ENCODE measurements at regions not wholly inside any gene's neighbourhood (a gene's known extent, or its start where the extent isn't known, plus 50 kb on each side); places are given as distances from the start of the nearest gene placed in this dataset.

GRCh38 chr4:53776141-53776540, 184.9 kb upstream of the LNX1 start:
- Histone ChIP-seq H3K4me2 (ENCODE audit: low read length) (no peak overlapping the region), H3K36me3 (ENCODE audit: low read depth, low read length) (no peaks in the 10 kb centered on the region), H3K4me1 (ENCODE audit: insufficient read depth, low read length) (peaks cover 29% of the 10 kb centered on the region), H3K9ac (ENCODE audit: low read length) (no peak overlapping the region), H3K79me2 (ENCODE audit: low read length) (no peaks in the 10 kb centered on the region), H4K20me1 (ENCODE audit: low read length) (no peaks in the 10 kb centered on the region), H3F3A (ENCODE audit: low read length, unreplicated experiment) (peaks cover 4% of the 10 kb centered on the region), H3K9me3 (ENCODE audit: low read length) (no peaks in the 10 kb centered on the region), H3K9me2 (replicated peaks; ENCODE audit: low read length) (no peaks in the 10 kb centered on the region), H3K4me3 (ENCODE audit: low read length) (no peak overlapping the region), H3K27me3 (ENCODE audit: low read length) (no peaks in the 10 kb centered on the region), H2AFZ (ENCODE audit: low read length) (no peak overlapping the region), H3K27ac (ENCODE audit: low read length) (no peak overlapping the region)
- no peak for TF ChIP-seq EZH2phosphoT487 (IDR thresholded peaks at IDR 0.05; ENCODE audit: borderline replicate concordance, low read length)
- no peak; the same call in 1 of the 2 replicates for TF ChIP-seq CTCF (conservative IDR thresholded peaks at IDR 0.05; ENCODE audit: low read depth, low read length)
- no peak for TF ChIP-seq EZH2 (IDR thresholded peaks at IDR 0.05; ENCODE audit: low read length, unreplicated experiment)
- ATAC-seq (no peak), DNase-seq (no peak)
- no TSS peak for BruUV-seq (replicated peaks)
- POLR2A ChIA-PET (ENCODE audit: unreplicated experiment), result no interaction called here
- CTCF ChIA-PET, result no interaction called here
- intact Hi-C loops (cut with micrococcal nuclease), result no loop called here

GRCh38 chr4:53775381-53775780, 184.1 kb upstream of the LNX1 start:
- Histone ChIP-seq H3K9me2 (replicated peaks; ENCODE audit: low read length) (no peaks in the 10 kb centered on the region), H3K4me1 (ENCODE audit: insufficient read depth, low read length) (peaks cover 22% of the 10 kb centered on the region), H3K27me3 (ENCODE audit: low read length) (no peaks in the 10 kb centered on the region), H2AFZ (ENCODE audit: low read length) (no peak overlapping the region), H3K27ac (ENCODE audit: low read length) (no peak overlapping the region), H3K36me3 (ENCODE audit: low read depth, low read length) (no peaks in the 10 kb centered on the region), H3K4me3 (ENCODE audit: low read length) (no peak overlapping the region), H3F3A (ENCODE audit: low read length, unreplicated experiment) (no peaks in the 10 kb centered on the region), H3K79me2 (ENCODE audit: low read length) (no peaks in the 10 kb centered on the region), H4K20me1 (ENCODE audit: low read length) (no peaks in the 10 kb centered on the region), H3K9ac (ENCODE audit: low read length) (no peak overlapping the region), H3K9me3 (ENCODE audit: low read length) (no peaks in the 10 kb centered on the region), H3K4me2 (ENCODE audit: low read length) (no peak overlapping the region)
- CTCF ChIA-PET, result no interaction called here
- TF ChIP-seq EZH2phosphoT487 (IDR thresholded peaks at IDR 0.05; ENCODE audit: borderline replicate concordance, low read length), result no peak
- TF ChIP-seq EZH2 (IDR thresholded peaks at IDR 0.05; ENCODE audit: low read length, unreplicated experiment), result no peak
- TF ChIP-seq CTCF (conservative IDR thresholded peaks at IDR 0.05; ENCODE audit: low read depth, low read length), result no peak
- no TSS peak for BruUV-seq (replicated peaks)
- intact Hi-C loops (cut with micrococcal nuclease), result no loop called here
- DNase-seq (no peak), ATAC-seq (no peak)
- POLR2A ChIA-PET (ENCODE audit: unreplicated experiment), result no interaction called here

GRCh38 chr4:53771326-53771725, 180.0 kb upstream of the LNX1 start:
- Histone ChIP-seq H3K4me3 (ENCODE audit: low read length) (no peak overlapping the region), H3F3A (ENCODE audit: low read length, unreplicated experiment) (no peaks in the 10 kb centered on the region), H3K9ac (ENCODE audit: low read length) (no peak overlapping the region), H2AFZ (ENCODE audit: low read length) (no peak overlapping the region), H3K4me2 (ENCODE audit: low read length) (no peak overlapping the region), H3K4me1 (ENCODE audit: insufficient read depth, low read length) (no peaks in the 10 kb centered on the region), H3K9me3 (ENCODE audit: low read length) (no peaks in the 10 kb centered on the region), H4K20me1 (ENCODE audit: low read length) (no peaks in the 10 kb centered on the region), H3K27ac (ENCODE audit: low read length) (no peak overlapping the region), H3K27me3 (ENCODE audit: low read length) (no peaks in the 10 kb centered on the region), H3K36me3 (ENCODE audit: low read depth, low read length) (no peaks in the 10 kb centered on the region), H3K9me2 (replicated peaks; ENCODE audit: low read length) (no peaks in the 10 kb centered on the region), H3K79me2 (ENCODE audit: low read length) (no peaks in the 10 kb centered on the region)
- POLR2A ChIA-PET (ENCODE audit: unreplicated experiment), result interaction anchor here (0.7 kb wide), 1 partner anchor 462 kb away, joined by 3 read pairs; no protein-coding TSS in a partner anchor
- CTCF ChIA-PET, result no interaction called here
- ATAC-seq (no peak), DNase-seq (no peak)
- no TSS peak for BruUV-seq (replicated peaks)
- intact Hi-C loops (cut with micrococcal nuclease), result no loop called here
- TF ChIP-seq EZH2 (IDR thresholded peaks at IDR 0.05; ENCODE audit: low read length, unreplicated experiment) (no peak), EZH2phosphoT487 (IDR thresholded peaks at IDR 0.05; ENCODE audit: borderline replicate concordance, low read length) (no peak), CTCF (conservative IDR thresholded peaks at IDR 0.05; ENCODE audit: low read depth, low read length) (no peak)
